Activated CD4-positive, alpha-beta T cell treated with anti-CD3 and anti-CD28 coated beads, Interleukin-2, Interleukin-6, amounts not matched to agents 100 ng/mL and 50 ng/mL, durations not matched to agents 16 hours and 8 hours (primary cell): ENCODE measurements at regions not wholly inside any gene's neighbourhood (a gene's known extent, or its start where the extent isn't known, plus 50 kb on each side); places are given as distances from the start of the nearest gene placed in this dataset.
"Not testable (repeated sequence)": the region's sequence is repeated elsewhere in the genome, so short reads cannot be mapped to it uniquely, and the experiment has no call there.

Source experiments
- DNase-seq: peaks from one replicate; pipeline ENCODE4 v3.0.0-alpha.2; 2020

DNA sequence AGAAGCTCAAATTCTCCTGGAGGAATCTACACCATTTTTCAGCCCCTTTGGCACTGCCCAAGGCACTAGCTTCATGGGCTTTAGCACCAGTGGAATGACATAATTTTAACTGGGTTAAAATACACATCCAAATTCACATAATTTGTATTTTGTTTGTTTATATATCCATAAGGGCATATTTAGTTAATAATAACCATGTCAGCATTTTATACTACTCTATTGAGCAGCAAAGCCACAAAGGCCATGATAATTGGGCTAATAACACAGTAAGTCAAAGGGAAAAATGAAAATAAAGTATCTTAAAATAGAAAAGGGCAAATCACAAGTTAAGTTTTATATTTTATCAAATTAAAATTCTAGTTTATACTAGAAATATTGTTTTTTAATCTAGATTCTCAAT, 262.7 kb upstream of the TACR3 start:
- no peak for DNase-seq

DNA sequence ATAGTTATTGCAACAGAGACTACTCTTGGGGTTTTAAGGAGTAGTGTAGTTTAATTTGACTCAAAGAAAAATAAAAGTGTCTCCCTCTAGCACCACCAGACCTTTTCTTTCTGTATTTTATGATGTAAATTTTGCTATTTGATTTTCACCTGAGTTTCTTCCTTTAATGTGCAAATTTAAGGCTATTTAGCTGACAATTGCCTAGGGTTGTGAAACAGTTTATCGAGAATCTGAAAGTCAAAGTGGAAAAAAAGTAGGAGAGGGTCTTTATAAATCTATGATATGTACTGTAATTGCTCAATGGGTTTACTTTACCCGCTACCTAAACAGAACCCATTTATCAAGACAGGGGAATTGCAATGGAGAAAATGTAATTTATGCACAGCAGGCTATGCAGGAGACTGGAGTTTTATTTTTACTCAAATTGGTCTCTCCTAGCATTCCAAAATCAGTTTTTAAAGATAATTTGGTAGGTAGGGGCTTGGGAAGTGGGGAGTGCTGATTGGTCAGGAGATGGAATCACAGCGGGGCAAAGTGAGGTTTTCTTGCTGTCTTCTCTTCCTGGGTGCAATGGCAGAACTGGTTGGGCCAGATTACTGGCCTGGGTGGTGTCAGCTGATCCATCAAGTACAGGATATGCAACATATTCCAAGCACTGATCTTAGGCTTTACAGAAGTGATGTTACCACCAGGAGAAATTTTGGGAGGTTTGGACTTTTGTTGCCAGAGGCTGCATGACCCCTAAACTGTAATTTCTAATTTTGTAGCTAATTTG, 228.6 kb upstream of the TACR3 start:
- DNase-seq = no peak

DNA sequence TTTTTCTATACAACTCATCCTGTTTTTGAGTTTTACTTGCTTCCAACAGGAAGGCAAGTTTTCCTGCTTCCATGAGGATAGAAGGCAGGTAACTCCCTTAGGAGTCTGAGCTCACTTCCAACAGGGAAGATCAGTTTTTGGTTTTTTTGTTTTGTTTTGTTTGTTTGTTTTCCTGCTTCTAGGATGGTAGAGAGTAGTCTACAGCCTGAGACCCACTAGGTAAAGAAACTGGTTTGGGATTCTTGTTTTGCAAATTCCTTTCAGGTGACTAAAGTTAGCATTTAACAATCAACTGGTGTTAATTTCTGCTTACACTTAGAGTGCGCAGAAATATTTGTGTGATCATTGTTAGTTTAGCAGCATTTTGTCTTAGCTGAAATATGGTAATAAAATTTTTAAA, 227.8 kb upstream of the TACR3 start:
- no peak for DNase-seq

DNA sequence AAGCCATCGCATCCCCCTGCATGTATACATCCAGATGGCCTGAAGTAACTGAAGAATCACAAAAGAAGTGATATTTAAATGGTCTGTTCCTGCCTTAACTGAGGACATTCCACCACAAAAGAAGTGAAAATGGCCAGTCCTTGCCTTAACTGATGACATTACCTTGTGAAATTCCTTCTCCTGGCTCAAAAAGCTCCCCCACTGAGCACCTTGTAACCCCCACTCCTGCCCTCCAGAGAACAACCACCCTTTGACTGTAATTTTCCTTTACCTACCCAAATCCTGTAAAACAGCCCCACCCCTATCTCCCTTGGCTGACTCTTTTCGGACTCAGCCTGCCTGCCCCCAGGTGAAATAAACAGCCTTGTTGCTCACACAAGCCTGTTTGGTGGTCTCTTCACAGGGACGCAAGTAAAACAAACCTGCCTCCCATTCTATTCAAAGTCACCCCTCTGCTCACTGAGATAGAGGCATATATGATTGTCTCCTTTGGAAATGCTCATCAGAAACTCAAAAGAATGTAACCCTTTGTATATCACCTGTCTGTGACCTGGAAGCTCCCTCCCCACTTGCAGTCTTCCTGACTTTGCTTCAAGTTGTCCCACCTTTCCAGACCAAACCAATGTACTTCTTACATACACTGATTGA, 227.0 kb upstream of the TACR3 start:
- DNase-seq = not testable (repeated sequence)

DNA sequence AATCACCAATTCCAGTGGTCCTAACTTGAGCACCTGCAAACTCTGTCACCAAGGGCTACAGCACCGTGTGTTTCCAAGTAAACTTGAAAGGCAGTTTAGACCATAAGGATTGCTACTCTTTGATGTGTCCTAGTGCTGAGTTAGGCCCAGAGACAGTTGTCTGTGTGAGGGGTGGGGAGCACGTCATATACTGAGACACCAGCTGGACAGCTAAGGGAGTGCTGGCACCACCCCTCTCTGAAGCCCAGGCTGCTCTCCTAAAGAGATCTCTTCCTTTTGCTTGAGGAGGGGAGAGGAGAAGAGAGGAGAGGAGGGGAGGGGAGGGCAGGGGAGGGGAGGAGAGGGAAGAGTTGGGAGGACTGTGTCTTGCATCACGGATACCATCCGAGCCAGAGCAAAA, 218.7 kb upstream of the TACR3 start:
- DNase-seq = no peak

DNA sequence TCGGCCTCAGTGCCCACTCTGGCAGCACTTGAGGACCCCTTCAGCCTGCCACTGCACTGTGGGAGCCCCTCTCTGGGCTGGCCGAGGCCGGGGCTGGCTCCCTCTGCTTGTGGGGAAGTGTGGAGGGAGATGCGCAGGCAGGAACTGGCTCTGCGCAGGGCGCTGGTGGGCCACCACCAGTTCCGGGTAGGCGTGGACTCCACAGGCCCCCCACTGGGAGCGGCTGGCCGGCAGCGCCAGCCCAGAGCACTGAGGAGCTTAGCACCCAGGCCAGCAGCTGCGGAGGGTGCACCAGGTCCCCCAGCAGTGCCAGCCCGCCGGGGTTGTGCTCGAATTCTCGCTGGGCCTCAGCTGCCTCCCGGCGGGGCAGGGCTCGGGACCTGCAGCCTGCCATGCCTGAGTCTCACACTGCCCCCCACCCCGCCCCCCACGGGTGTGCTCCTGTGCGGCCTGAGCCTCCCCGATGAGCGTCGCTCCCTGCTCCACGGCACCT, 216.9 kb upstream of the TACR3 start:
- DNase-seq = no peak

DNA sequence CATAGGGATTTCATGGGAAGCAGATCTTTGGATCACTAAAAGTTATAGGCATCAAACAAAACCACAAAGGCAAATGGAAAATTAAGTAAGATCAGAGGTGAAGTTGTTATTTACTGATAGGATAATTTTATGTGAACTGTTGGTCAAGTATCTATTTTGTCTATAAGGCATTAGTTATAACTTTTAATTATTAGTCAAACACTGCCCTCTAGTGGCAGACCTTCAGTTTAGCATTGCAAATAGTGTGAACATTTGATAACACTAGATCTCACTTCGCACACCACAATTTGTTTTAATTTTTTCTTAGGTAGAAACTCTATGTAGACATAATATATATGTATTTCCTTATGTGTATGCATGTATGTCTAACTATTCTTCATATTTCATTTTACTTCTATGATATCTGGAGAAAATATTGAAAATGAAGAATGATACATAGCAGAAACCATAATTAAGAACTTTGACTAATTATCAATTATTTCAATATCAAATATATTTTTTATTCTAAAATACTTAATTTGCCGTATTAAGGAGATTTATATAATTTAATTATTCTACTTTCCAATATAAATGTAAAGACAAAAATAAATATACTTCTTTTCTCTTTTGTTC, 214.5 kb upstream of the TACR3 start:
- DNase-seq = peak; percentile 54

DNA sequence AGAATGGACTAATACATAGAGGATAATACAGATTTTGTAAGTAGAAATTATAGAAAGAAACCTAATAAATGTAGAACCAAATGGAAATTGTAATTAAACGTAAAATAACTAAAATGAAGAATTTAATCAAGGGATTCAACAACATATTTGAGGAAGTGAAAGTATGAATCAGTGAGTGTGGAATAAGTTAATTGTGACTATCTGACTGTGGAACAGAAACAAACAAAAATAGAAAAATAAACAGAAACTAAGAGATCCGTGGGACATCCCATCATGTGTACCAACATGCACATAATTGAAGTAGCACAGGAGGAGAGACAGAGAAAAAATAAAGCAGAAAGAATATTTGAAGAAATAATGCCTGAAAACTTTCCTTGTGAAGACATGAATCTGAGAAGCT, 208.6 kb upstream of the TACR3 start:
- DNase-seq = no peak

DNA sequence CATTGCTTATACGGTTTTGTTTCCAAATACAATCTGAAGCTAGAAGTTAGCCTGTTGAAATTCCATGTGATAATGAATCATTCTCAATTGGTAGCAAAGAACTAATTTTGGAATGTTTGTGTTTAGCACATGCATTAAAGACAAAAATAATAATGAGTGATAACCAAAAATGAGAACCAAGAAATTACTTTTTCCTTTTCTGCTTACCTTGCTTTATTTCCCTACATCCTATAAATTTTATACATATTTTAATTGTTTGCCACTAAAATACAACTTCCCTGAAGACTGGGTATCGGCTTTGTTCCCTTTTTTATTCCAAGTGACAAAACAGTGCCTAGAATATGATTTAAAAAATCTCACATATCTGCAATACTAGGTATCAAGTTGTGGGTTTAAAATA, 203.8 kb upstream of the TACR3 start:
- no peak for DNase-seq

DNA sequence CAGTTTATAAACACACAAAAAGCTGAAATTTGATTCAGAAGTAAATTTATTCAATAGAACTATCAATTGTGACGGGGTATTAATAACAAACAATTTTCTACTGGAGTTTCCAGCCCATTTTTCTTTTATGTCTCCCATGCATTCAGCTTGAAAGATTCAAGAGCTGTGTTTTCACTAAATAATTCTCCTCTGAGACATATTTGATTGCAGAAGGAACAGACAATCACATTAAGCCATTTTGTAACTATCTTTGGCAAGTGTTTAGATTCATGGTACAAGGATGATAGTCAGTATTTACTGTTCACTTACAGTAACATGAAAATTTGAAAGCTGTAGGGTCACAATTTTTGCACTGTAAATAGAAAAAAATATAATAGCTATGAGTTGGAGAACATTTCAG, 198.4 kb upstream of the TACR3 start:
- DNase-seq = no peak

DNA sequence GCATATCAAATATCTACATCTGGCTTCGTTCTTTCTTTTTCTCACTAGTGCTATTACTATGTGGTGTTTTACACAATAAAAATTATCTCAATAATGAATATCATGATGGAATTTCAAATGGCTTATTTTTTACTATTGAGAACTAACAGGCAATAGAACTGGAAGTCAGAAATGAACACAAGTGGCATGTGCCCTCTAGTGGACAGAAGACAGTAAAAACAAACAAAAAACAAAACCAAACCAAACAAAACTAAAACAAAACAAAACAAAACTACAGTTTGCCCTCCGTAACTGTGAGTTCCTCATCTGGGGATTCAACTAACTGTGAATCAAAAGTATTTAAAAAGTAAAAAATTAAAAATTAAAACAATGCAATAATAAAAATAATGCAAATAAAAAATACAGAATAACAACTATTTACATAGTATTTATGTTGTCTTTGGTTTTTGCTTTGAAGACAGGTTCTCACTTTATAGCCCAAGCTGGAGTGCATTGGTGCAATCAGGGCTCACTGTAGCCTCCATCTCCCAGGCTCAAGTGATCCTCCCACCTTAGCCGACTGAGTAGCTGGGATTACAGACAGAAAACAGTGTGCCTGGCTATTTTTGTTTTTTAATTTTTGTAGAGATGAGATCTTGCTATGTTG, 195.6 kb upstream of the TACR3 start:
- peak; percentile 14 for DNase-seq

DNA sequence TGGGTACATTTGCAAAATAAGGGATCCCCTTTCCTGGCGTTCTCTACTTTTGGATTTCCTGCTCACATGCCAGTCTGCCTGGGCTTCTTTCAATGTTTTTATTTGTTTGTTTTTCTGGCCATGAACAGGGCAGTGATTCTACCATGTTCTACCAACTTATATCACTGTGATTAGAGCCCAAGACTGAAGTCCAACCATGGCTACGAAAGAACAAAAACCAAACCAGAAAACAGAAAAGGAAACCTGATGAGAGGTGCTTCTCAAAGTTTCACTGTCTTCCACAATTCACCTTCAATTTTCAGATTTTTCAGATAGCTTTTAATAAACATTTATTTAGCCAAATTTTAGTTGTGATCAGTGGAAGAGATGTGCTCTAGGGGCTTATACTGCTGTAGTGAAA, 187.6 kb upstream of the TACR3 start:
- no peak for DNase-seq

DNA sequence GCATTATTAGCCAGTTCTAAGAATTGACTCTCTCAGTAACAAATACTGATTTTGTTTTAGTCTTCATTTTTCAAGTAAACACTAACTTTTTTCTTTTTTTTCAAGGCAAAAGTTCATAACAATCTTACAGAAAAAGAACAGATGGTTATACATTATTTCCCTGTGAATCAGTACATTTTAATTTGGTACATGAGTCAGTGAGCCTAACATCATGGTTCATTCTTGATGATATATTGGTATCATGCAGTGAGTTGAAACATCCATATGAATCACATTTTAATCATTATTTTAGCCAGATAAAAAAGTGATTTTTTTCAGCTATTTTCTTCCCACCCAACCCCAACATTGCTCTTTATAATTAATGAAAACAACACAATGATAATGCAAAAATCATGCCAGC, 184.3 kb upstream of the TACR3 start:
- DNase-seq = no peak

DNA sequence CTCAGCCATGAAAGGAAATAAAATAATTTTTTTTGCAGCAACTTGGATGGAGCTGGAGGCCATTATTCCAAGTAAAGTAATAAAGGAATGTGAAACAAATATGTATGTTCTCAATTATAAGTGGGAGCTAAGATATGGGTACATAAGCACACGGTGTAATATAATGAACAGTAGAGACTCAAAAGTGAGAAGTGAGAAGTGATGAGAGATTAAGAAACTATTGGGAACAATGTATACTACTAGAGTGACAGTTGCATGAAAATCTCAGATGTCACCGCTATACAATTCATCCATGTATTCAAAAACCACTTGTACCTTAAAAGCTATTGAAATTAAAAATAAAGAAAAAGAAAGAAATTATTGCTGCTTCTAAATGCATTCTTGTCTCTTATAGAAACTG, 182.9 kb upstream of the TACR3 start:
- no peak for DNase-seq

DNA sequence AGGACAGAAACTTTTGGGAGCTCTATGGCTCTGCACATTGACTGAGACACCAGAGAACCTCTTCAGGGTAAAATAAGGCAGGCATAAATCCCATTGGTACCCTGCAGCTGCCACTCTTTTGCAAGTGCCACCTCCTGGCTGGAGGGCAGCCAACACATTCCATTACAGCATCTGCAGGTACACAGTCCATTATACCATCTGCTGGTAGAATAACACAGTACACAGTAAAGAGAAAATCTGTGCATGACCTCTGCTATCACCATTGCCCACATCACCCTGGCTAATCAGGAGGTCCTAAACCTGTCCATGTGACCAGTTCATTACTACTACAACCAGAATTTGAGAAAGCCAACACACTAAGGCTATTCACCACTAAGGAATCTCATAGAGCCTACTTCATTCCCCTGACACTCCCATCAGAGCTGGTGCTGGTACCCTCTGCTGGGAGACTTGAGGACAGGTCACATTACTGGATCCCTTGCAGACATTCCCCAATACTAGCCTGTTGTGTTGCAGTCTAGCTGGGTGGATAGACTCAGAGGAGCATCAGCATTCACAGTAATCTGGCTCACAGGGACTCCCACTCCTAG, 176.2 kb upstream of the TACR3 start:
- no peak for DNase-seq

DNA sequence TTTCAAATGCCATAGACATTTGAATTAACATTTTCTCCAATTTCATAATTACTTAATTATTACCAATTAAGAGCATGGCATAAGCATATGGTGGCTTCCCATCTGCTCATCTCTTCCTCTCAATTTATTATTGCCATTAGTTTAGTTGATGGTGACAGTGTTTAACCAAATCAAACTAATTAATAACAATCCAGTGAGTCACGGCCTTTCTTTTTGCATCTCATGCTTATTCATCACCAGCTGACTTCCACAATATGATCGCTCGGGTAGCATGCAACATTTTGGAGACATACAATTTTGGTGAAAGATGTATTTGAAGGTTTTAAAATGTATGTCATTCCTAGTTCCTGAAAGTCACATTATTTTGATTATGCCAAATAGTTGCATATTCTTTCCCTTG, 172.8 kb upstream of the TACR3 start:
- no peak for DNase-seq

DNA sequence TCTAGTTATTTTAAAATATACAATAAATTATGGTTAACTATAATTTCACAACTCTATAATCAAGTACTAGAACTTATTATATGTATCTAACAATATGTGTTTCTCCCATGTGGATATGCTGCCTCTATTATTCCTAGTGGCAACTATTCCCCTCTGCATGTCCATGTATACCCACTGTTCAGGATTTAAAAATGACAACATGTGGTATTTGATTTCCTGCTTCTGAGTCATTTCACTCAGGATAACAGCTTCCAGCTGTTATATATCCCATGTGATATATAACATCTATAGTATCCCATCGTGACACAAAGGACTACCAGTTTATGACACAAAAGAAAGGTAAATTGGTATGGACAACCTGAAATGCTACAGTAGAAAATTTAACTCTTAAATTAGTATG, 167.4 kb upstream of the TACR3 start:
- no peak for DNase-seq

DNA sequence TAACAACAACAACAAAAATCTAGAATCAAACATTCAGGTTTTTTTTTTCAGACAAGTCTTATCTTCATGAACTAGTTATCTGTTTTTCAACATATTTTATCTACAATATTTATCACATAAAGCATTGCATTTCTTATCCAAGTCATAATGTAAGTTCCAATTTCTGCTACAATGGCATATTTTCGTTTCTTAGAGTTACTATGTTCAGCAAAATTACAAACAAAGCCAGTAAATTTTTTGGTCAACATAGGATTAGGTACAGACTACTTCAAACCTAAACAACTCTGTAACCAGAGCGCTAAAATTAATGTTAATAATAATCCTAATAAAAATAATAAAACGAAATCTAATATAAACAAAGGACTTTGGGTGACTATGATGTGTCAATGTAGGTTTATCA, 165.4 kb upstream of the TACR3 start:
- no peak for DNase-seq

DNA sequence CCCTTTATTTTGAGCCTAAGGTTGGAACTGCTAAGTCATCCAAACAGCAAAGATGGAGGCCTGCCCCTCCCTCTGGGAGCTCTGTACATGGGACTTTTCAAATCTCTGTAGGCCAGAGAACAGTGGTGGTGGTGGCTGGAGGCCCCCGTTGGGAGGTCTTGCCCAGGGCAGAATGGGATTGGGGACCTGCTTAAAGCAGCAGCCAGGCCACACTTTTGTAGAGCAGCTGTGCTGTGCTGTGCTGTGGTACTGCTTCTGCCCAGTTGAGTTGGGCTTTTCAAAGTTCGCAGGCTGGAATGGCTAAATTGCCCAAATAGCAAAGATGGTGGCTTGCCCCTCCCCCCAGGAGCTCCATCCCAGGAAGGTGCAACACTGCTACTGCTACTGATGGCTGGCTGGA, 147.5 kb upstream of the TACR3 start:
- no peak for DNase-seq

DNA sequence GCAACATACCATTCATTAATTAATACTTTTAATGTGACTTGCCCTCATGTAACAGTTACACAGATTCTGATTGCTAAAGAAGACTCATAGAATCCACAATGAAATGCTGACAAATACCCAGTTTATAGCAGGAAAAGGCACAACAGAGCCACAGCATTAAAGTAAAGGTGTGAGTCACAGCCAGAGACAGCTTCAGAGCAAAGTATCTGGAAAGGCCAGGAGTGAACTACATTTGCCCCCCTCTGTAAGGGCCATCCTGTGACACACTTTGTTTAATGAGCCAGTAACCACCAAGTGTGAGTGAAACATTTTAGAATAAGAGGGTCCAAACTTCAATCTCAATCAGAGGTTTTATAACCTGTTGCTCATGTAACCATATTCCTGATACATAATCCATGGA, 133.8 kb upstream of the TACR3 start:
- no peak for DNase-seq

DNA sequence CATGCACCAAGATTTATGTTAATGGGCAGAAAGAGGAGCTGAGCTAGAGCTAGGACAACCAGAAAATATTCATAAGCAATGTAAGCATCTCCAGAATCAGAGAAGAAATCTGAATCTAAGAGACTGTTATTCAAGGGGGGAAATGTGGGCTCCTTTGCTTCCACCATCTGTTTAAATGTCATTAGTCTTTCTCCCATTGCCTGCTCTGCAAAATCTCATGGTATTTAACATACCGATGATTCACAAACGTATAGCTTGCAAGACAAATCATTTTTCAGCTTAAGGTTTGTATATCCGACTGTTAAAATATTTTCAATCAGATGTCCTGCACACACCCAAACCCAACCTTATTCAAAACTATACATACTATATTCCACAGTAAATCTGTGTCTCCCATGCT, 133.4 kb upstream of the TACR3 start:
- DNase-seq = no peak

DNA sequence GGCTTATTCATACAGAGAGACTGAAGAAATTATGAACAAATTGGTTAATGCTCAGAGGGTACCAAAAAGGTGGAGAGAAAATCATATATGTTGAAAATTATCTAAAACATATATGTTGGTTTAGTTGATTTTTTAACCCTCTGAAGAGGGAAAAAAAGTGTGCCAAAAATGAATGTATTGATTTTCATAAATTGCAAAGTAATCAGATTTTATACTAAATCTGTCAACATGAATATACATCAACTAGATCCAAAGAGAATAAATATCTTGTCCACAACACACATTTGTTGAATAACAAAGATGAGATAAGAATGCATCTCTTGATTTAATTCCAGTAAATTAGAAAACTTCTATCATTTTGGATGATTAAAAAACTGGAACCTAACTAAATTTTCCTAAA, 125.3 kb upstream of the TACR3 start:
- DNase-seq = no peak

DNA sequence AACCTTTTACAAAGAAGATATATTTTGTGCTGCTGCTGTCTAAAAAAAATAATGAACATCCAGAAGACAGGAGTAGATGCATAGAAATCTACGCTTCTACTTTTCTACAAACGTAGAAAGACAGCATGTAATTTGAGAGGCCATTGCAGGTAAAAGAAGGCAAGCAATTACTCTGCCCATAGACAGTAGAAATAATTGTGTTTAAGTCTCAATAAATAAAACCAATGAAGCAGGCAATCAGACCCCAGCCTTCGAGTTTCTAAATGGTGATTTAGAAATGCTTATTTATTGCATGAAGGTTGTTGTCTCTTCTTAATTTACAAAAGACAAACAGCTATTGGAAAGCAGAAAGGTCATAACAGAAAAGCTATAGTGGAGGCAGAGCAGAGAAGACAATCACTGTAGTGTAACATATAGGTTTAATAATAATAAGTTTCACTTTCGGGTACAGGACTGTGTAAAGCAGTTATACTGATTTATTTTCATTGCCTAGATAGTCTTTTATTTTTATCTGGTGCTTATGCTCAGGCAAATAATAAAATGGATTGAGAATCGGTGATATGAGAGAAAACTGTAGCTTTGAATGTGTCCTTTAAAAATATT, 123.0 kb upstream of the TACR3 start:
- no peak for DNase-seq
